ENCODE measurements at regions not wholly inside any gene's neighbourhood (a gene's known extent, or its start where the extent isn't known, plus 50 kb on each side); places are given as distances from the start of the nearest gene placed in this dataset.

DNA sequence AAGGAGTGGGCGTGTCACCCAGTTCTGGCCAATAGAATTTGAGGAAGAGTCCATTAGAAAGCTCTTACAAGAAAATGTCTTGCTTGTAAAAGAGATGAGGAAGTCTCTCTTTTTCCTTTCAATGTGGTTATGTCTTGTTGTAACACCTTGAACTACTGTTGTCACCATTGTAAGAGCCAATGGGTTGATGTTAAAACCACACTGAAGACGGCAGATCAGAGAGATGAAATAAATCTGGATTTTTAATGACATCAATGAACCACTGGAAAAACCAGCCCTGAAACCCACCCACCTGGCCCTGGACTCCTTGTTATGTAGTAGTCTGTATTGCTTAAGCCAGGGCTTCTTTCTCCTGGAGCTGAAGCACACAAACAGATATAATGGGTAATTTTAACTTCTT is 83.8 kb upstream of the ERCC6L2 start:
- POLR2A ChIA-PET, result no interaction called here
- H3K9me3 ChIP-seq (ENCODE audit: control insufficient read depth in 1 of 2, insufficient read depth in 1 of 2, low read length in 2 of 2), result no peaks in the 10 kb centered on the region
- intact Hi-C loops (cut with DNase I, micrococcal nuclease), result no loop called here
- no peaks in the 10 kb centered on the region for H3K27me3 ChIP-seq (ENCODE audit: control insufficient read depth in 1 of 2, insufficient read depth in 2 of 2, low read length in 2 of 2)
- Mint-ChIP-seq H3K36me3 (ENCODE audit: low read depth) (no peaks in the 10 kb centered on the region), H3K4me1 (ENCODE audit: low read depth) (no peaks in the 10 kb centered on the region), H3K9me3 (no peaks in the 10 kb centered on the region), H3K4me3 (no peak overlapping the region), H3K27me3 (peaks cover 4% of the 10 kb centered on the region), H3K27ac (no peak overlapping the region)
- TF ChIP-seq CTCF (IDR thresholded peaks at IDR 0.05), result no peak
- H3K4me3 ChIP-seq (ENCODE audit: low read length), result no peak overlapping the region
- DNase-seq (no peak), ATAC-seq (ENCODE audit: poor library complexity) (no peak)
- CTCF ChIA-PET, result no interaction called here
- no peak overlapping the region for H3K27ac ChIP-seq (ENCODE audit: low read depth in 1 of 2, low read length in 2 of 2)
- H3K36me3 ChIP-seq (ENCODE audit: insufficient read depth, low read length), result no peaks in the 10 kb centered on the region
- H3K4me1 ChIP-seq (ENCODE audit: insufficient read depth, low read length), result no peaks in the 10 kb centered on the region

GRCh38 chr9:95791286-95791685 is 84.2 kb upstream of the ERCC6L2 start:
- no peak for TF ChIP-seq CTCF (IDR thresholded peaks at IDR 0.05)
- H3K27me3 Mint-ChIP-seq, result peaks cover 4% of the 10 kb centered on the region
- Histone ChIP-seq H3K9me3 (ENCODE audit: control insufficient read depth in 1 of 2, insufficient read depth in 1 of 2, low read length in 2 of 2) (no peaks in the 10 kb centered on the region), H3K36me3 (ENCODE audit: insufficient read depth, low read length) (no peaks in the 10 kb centered on the region), H3K27me3 (ENCODE audit: control insufficient read depth in 1 of 2, insufficient read depth in 2 of 2, low read length in 2 of 2) (no peaks in the 10 kb centered on the region), H3K27ac (ENCODE audit: low read depth in 1 of 2, low read length in 2 of 2) (no peak overlapping the region), H3K4me3 (ENCODE audit: low read length) (no peak overlapping the region), H3K4me1 (ENCODE audit: insufficient read depth, low read length) (no peaks in the 10 kb centered on the region)
- no peak for ATAC-seq (ENCODE audit: poor library complexity)
- POLR2A ChIA-PET, result no interaction called here
- H3K36me3 Mint-ChIP-seq (ENCODE audit: low read depth), result no peaks in the 10 kb centered on the region
- intact Hi-C loops (cut with DNase I, micrococcal nuclease), result no loop called here
- CTCF ChIA-PET, result no interaction called here
- no peaks in the 10 kb centered on the region for H3K4me1 Mint-ChIP-seq (ENCODE audit: low read depth)
- no peak overlapping the region for H3K27ac Mint-ChIP-seq
- no peaks in the 10 kb centered on the region for H3K9me3 Mint-ChIP-seq
- no peak overlapping the region for H3K4me3 Mint-ChIP-seq
- no peak for DNase-seq

DNA sequence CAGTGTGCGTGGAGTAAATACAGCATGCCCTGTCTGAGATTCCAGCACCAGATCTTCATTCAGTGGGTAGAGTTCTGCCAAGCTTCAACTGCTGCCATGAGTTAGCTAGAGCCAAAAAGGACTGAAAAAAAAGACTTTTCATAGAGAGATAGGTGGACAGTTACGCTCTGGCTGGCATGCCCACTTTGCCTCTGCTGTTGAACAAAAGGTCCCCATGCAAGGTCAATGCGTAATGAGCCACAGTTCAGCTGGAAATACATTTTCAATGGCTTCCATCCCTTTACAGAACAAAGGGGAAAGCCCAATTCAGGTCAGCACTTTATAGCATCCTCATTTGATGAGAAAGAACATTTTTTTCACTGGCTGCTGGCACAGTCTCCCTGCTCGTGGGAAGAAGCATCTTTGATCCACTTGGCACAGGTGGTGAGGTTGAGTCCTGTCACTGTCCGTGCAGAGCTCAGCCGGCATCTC is 86.9 kb upstream of the ERCC6L2 start:
- Histone ChIP-seq H3K9me3 (ENCODE audit: control insufficient read depth in 1 of 2, insufficient read depth in 1 of 2, low read length in 2 of 2) (peaks cover 0 to 3% of the 10 kb centered on the region in 2 experiments), H3K4me3 (ENCODE audit: low read length) (no peak overlapping the region), H3K36me3 (ENCODE audit: insufficient read depth, low read length) (no peaks in the 10 kb centered on the region), H3K4me1 (ENCODE audit: insufficient read depth, low read length) (no peaks in the 10 kb centered on the region), H3K27me3 (ENCODE audit: control insufficient read depth in 1 of 2, insufficient read depth in 2 of 2, low read length in 2 of 2) (no peaks in the 10 kb centered on the region), H3K27ac (ENCODE audit: low read depth in 1 of 2, low read length in 2 of 2) (no peak overlapping the region)
- ATAC-seq (ENCODE audit: poor library complexity), result no peak
- no peaks in the 10 kb centered on the region for H3K27me3 Mint-ChIP-seq
- H3K4me1 Mint-ChIP-seq (ENCODE audit: low read depth), result no peaks in the 10 kb centered on the region
- DNase-seq, result no peak
- H3K27ac Mint-ChIP-seq, result no peak overlapping the region
- CTCF ChIA-PET, result no interaction called here
- no peaks in the 10 kb centered on the region for H3K36me3 Mint-ChIP-seq (ENCODE audit: low read depth)
- POLR2A ChIA-PET, result no interaction called here
- no peak for TF ChIP-seq CTCF (IDR thresholded peaks at IDR 0.05)
- intact Hi-C loops (cut with DNase I, micrococcal nuclease), result no loop called here
- no peaks in the 10 kb centered on the region for H3K9me3 Mint-ChIP-seq
- H3K4me3 Mint-ChIP-seq, result no peak overlapping the region
